ENCODE measurements at regions not wholly inside any gene's neighbourhood (a gene's known extent, or its start where the extent isn't known, plus 50 kb on each side); places are given as distances from the start of the nearest gene placed in this dataset.
"Not testable (repeated sequence)": the region's sequence is repeated elsewhere in the genome, so short reads cannot be mapped to it uniquely, and the experiment has no call there.

DNA sequence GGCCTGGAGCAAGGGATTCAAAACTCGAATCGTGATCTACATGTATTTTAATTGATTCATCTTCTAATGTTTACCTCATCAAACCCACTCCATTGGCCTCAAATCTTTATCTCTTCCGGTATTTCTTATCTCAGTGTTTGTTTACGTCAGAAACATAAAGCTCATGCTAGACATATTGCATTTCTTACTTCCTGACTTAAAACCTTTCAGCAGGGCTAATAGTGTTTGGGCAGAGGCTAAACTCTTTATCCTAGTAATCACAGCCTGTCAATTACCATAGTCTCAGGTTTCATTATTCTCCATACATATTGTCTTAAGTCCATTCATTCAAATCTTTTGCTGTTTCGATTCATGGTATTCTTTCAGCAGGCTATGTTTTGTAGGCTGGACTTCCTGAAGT is 81.3 kb upstream of the AGR3 start:
- FAIRE-seq = no peak

DNA sequence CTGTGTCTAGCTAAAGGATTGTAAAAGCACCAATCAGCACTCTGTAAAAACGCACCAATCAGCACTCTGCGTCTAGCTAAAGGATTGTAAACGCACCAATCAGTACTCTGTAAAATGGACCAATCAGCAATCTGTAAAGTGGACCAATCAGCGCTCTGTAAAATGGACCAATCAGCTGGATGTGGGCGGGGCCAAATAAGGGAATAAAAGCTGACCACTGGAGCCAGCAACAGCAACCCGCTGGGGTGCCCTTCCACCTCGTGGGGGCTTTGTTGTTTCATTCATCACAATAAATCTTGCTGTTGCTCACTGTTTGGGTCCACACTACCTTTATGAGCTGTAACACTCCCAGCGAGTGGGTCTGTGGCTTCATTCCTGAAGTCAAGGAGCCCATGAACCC is 83.9 kb upstream of the AGR3 start:
- CTCF ChIA-PET (ENCODE audit: partially characterized antibody) = interaction anchor here (0.8 to 1.0 kb wide), 2 partner anchors 9 to 365 kb away, joined by 3 to 4 read pairs; no protein-coding TSS in a partner anchor
- not testable (repeated sequence) for H4K5ac ChIP-seq (ENCODE audit: insufficient read length, low read depth, low read length); H3K56ac ChIP-seq (replicated peaks; ENCODE audit: insufficient read length, low read depth, low read length)

More for the DNA sequence above, 81.3 kb upstream of the AGR3 start:
- Histone ChIP-seq H3K56ac (replicated peaks; ENCODE audit: insufficient read length, low read depth, low read length) (no peak overlapping the region), H3K4me1 (replicated peaks in 1 of 4; ENCODE audit: control insufficient read depth in 3 of 4, insufficient read depth in 4 of 4, low read length in 3 of 4) (no peaks in the 10 kb centered on the region), H3K14ac (ENCODE audit: insufficient read length) (no peak overlapping the region), H2BK20ac (ENCODE audit: low read length) (no peak overlapping the region), H3K27me3 (replicated peaks in 1 of 4; ENCODE audit: control insufficient read depth in 3 of 4, extremely low read depth in 1 of 4, insufficient read depth in 3 of 4, low read length in 3 of 4) (no peaks in the 10 kb centered on the region), H2BK5ac (ENCODE audit: low read depth, low read length) (no peak overlapping the region), H2BK15ac (ENCODE audit: low read length) (no peak overlapping the region), H3K4ac (replicated peaks; ENCODE audit: insufficient read length, low read depth, low read length) (no peak overlapping the region), H3K23me2 (ENCODE audit: low read depth, low read length) (no peaks in the 10 kb centered on the region; the same call in 1 of the 2 replicates), H3K4me3 (ENCODE audit: extremely low read depth in 1 of 4, insufficient read depth in 2 of 4, low read depth in 3 of 4, low read length in 4 of 4) (no peak overlapping the region), H4K91ac (replicated peaks; ENCODE audit: insufficient read length, low read length) (no peak overlapping the region), H4K20me1 (replicated peaks in 1 of 2; ENCODE audit: control insufficient read depth in 1 of 2, insufficient read depth in 2 of 2, low read length in 2 of 2) (no peaks in the 10 kb centered on the region), H2AK5ac (ENCODE audit: low read depth, low read length) (no peak overlapping the region), H3K79me2 (ENCODE audit: control insufficient read depth in 1 of 2, insufficient read depth in 2 of 2, low read length in 2 of 2) (no peaks in the 10 kb centered on the region), H3K23ac (ENCODE audit: insufficient read length) (no peak overlapping the region), H2BK12ac (ENCODE audit: low read depth, low read length) (no peak overlapping the region), H3K9me3 (ENCODE audit: insufficient read depth in 2 of 2, low read depth in 1 of 2, low read length in 1 of 2) (peaks cover 3 to 5% of the 10 kb centered on the region in 2 experiments; a peak in 2 of 4 replicates), H3K36me3 (ENCODE audit: control insufficient read depth in 2 of 4, insufficient read depth in 4 of 4, low read length in 3 of 4) (no peaks in the 10 kb centered on the region), H3K4me2 (ENCODE audit: insufficient read depth in 1 of 2, low read depth in 2 of 2, low read length in 2 of 2) (no peak overlapping the region), H3K27ac (ENCODE audit: low read depth, low read length) (no peak overlapping the region), H2BK120ac (replicated peaks; ENCODE audit: low read depth, low read length) (no peak overlapping the region), H2AFZ (ENCODE audit: low read length) (no peak overlapping the region), H4K5ac (ENCODE audit: insufficient read length, low read depth, low read length) (no peak overlapping the region), H4K8ac (ENCODE audit: extremely low read depth, insufficient read depth, low read length) (no peak overlapping the region), H3K9ac (replicated peaks in 1 of 4; ENCODE audit: extremely low read depth in 1 of 4, low read depth in 3 of 4, low read length in 3 of 4) (no peak overlapping the region), H3K79me1 (ENCODE audit: low read depth, low read length) (no peaks in the 10 kb centered on the region), H3K18ac (ENCODE audit: extremely low read depth, low read length) (no peak overlapping the region)
- no peak for DNase-seq (ENCODE audit: low read depth in 1 of 2, low spot score in 2 of 2)
- CTCF ChIA-PET (ENCODE audit: partially characterized antibody) = interaction anchor here (1.0 to 1.8 kb wide), 3 partner anchors 10 to 45 kb away, joined by 3 to 7 read pairs (median 5); no protein-coding TSS in a partner anchor
- POLR2A ChIA-PET (ENCODE audit: partially characterized antibody) = no interaction called here
- WGBS, 2 experiments (ENCODE audit: extremely low coverage in 1 of 2, insufficient coverage in 1 of 2, insufficient read length in 1 of 2, insufficient replicate concordance in 2 of 2, low coverage in 1 of 2, low lambda C conversion rate in 2 of 2, missing lambda C conversion rate in 1 of 2) = 94% methylated on average over 5 of the region's 5 CpGs; no CpG with 5 or more reads in 1 of the 2 experiments
- TF ChIP-seq SIX5 (IDR thresholded peaks at IDR 0.05; ENCODE audit: low read depth, low read length) (no peak), YY1 (IDR thresholded peaks at IDR 0.05; ENCODE audit: low read depth, low read length) (no peak), TBP (IDR thresholded peaks at IDR 0.05; ENCODE audit: low read depth, low read length) (no peak)

More for the DNA sequence above, 83.9 kb upstream of the AGR3 start:
- H4K91ac ChIP-seq (replicated peaks; ENCODE audit: insufficient read length, low read length); H3K4me2 ChIP-seq (ENCODE audit: insufficient read depth in 1 of 2, low read depth in 2 of 2, low read length in 2 of 2); H3K9me3 ChIP-seq (ENCODE audit: insufficient read depth in 2 of 2, low read depth in 1 of 2, low read length in 1 of 2); H4K20me1 ChIP-seq (replicated peaks in 1 of 2; ENCODE audit: control insufficient read depth in 1 of 2, insufficient read depth in 2 of 2, low read length in 2 of 2); H2AFZ ChIP-seq (ENCODE audit: low read length); H2BK20ac ChIP-seq (ENCODE audit: low read length); H3K23ac ChIP-seq (ENCODE audit: insufficient read length); H4K8ac ChIP-seq (ENCODE audit: extremely low read depth, insufficient read depth, low read length); H2BK12ac ChIP-seq (ENCODE audit: low read depth, low read length); H3K36me3 ChIP-seq (ENCODE audit: control insufficient read depth in 2 of 4, insufficient read depth in 4 of 4, low read length in 3 of 4); H2BK120ac ChIP-seq (replicated peaks; ENCODE audit: low read depth, low read length); DNase-seq (ENCODE audit: low read depth in 1 of 2, low spot score in 2 of 2); H2BK5ac ChIP-seq (ENCODE audit: low read depth, low read length); H3K9ac ChIP-seq (replicated peaks in 1 of 4; ENCODE audit: extremely low read depth in 1 of 4, low read depth in 3 of 4, low read length in 3 of 4); H3K79me1 ChIP-seq (ENCODE audit: low read depth, low read length); H2AK5ac ChIP-seq (ENCODE audit: low read depth, low read length); H3K79me2 ChIP-seq (ENCODE audit: control insufficient read depth in 1 of 2, insufficient read depth in 2 of 2, low read length in 2 of 2); H3K4ac ChIP-seq (replicated peaks; ENCODE audit: insufficient read length, low read depth, low read length); H3K23me2 ChIP-seq (ENCODE audit: low read depth, low read length); H3K18ac ChIP-seq (ENCODE audit: extremely low read depth, low read length); FAIRE-seq; H3K4me3 ChIP-seq (ENCODE audit: extremely low read depth in 1 of 4, insufficient read depth in 2 of 4, low read depth in 3 of 4, low read length in 4 of 4); H3K14ac ChIP-seq (ENCODE audit: insufficient read length); H2BK15ac ChIP-seq (ENCODE audit: low read length); H3K27me3 ChIP-seq (replicated peaks in 1 of 4; ENCODE audit: control insufficient read depth in 3 of 4, extremely low read depth in 1 of 4, insufficient read depth in 3 of 4, low read length in 3 of 4); H3K4me1 ChIP-seq (replicated peaks in 1 of 4; ENCODE audit: control insufficient read depth in 3 of 4, insufficient read depth in 4 of 4, low read length in 3 of 4); H3K27ac ChIP-seq (ENCODE audit: low read depth, low read length); POLR2A ChIA-PET (ENCODE audit: partially characterized antibody): not testable (repeated sequence)
- 89% methylated on average over 8 of the region's 8 CpGs; no CpG with 5 or more reads in 1 of the 2 experiments for WGBS, 2 experiments (ENCODE audit: extremely low coverage in 1 of 2, insufficient coverage in 1 of 2, insufficient read length in 1 of 2, insufficient replicate concordance in 2 of 2, low coverage in 1 of 2, low lambda C conversion rate in 2 of 2, missing lambda C conversion rate in 1 of 2)
